Left lung (tissue), 4 donors: ENCODE measurements at regions not wholly inside any gene's neighbourhood (a gene's known extent, or its start where the extent isn't known, plus 50 kb on each side); places are given as distances from the start of the nearest gene placed in this dataset.

Experiments used
- ATAC-seq: fragments of 200-7000 bp; cut with Tn5 transposase; one replicate; pipeline ENCODE4 v1.9.1; 2020; ENCODE audit warnings: moderate library complexity
- DNase-seq, 4 donors: peaks; one replicate each; pipeline ENCODE4 v3.0.0-alpha.2; 2013 to 2020
- H3K27ac ChIP-seq, 2 donors: fragments of 200-600 bp; sonication (generic) in 1 of 2; one replicate each; pipeline versions ENCODE4 v1.5.0 to v1.8.0; 2020 to 2021
- H3K27me3 ChIP-seq, 2 donors: fragments of 200-600 bp; sonication (generic) in 1 of 2; one replicate each; pipeline versions ENCODE4 v1.5.0 to v1.8.0; 2020 to 2021
- H3K36me3 ChIP-seq, 2 donors: fragments of 200-600 bp; sonication (generic) in 1 of 2; one replicate each; pipeline versions ENCODE4 v1.5.0 to v1.8.0; 2020 to 2021
- H3K4me1 ChIP-seq, 2 donors: fragments of 200-600 bp; one replicate each; pipeline ENCODE4 v1.8.0; 2021
- H3K4me3 ChIP-seq, 2 donors: fragments of 200-600 bp; sonication (generic) in 1 of 2; one replicate each; pipeline versions ENCODE4 v1.5.0 to v1.8.0; 2020 to 2021; ENCODE audit warnings: mild to moderate bottlenecking in 1 of 2
- H3K9me3 ChIP-seq, 2 donors: fragments of 200-600 bp; sonication (generic) in 1 of 2; one replicate each; pipeline versions ENCODE4 v1.5.0 to v1.8.0; 2020 to 2021
- CTCF ChIP-seq, 2 donors: fragments of 200-600 bp; sonication (generic) in 1 of 2; IDR thresholded peaks; one replicate each; pipeline versions ENCODE4 v1.5.0 to v1.8.0; 2021; ENCODE audit warnings: antibody characterized with exemption in 2 of 2
- intact Hi-C, 2 donors: fragments of 100-400 bp; cut with DNase I; formaldehyde crosslinking; loops; one replicate each; pipeline versions ENCODE4 v1.11.2 to v1.14.2; 2022
- donor health status: DM: no; HTN: yes; CAD: no.
- donor health status: DM: no; HTN: no; CAD: no.

GRCh38 chr3:66889750-66890494, 108.2 kb upstream of the KBTBD8 start:
- no peak overlapping the region for H3K27ac ChIP-seq
- no peaks in the 10 kb centered on the region for H3K27me3 ChIP-seq
- no peaks in the 10 kb centered on the region for H3K4me1 ChIP-seq
- ATAC-seq (no peak), DNase-seq (no peak)
- H3K9me3 ChIP-seq: peaks cover 0 to 2% of the 10 kb centered on the region in 2 donors
- H3K4me3 ChIP-seq: no peak overlapping the region
- intact Hi-C loops: no loop called here
- H3K36me3 ChIP-seq: no peaks in the 10 kb centered on the region
- no peak for TF ChIP-seq CTCF (IDR thresholded peaks at IDR 0.05)

DNA sequence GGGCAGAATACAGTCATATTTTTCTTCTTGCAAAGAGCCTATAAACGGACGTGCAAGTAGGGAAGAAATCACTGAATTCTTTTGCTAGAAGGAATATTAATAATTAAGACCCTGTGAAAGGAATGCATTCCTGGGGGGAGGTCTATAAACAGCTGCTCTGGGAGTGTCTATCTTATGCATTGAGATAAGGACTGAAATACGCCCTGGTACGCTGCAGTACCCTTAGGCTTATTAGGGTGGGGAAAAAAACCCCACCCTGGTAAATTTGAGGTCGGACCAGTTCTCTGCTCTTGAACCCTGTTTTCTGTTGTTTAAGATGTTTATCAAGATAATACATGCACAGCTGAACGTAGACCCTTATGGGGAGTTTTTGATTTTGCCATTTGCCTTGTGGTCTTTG, 100.0 kb upstream of the KBTBD8 start:
- Histone ChIP-seq H3K27me3 (no peaks in the 10 kb centered on the region), H3K4me1 (no peaks in the 10 kb centered on the region), H3K27ac (no peak overlapping the region), H3K36me3 (no peaks in the 10 kb centered on the region), H3K9me3 (peaks cover 0 to 57% of the 10 kb centered on the region in 2 donors), H3K4me3 (no peak overlapping the region)
- no peak for TF ChIP-seq CTCF (IDR thresholded peaks at IDR 0.05)
- intact Hi-C loops: no loop called here
- no peak for ATAC-seq
- no peak for DNase-seq

DNA sequence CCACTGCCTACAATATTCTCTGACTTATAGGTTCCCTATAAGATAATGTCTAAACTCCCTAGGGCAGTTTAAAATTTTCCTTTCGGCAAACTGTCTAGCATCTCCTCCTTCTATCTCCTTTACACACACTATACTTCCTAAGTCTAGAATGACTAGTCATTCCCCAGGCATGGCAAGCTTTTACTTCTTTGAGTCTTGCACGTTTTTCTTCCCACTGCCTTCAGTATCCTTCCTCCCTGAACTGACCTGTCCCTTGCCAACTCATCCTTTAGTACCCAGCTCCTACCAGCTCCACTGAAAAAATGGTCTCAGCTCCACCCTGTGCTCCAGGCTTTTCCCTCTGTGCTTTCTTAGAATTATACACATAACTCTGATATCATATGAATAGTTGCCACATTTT, 93.8 kb upstream of the KBTBD8 start:
- TF ChIP-seq CTCF (IDR thresholded peaks at IDR 0.05): no peak
- H3K36me3 ChIP-seq: no peaks in the 10 kb centered on the region

DNA sequence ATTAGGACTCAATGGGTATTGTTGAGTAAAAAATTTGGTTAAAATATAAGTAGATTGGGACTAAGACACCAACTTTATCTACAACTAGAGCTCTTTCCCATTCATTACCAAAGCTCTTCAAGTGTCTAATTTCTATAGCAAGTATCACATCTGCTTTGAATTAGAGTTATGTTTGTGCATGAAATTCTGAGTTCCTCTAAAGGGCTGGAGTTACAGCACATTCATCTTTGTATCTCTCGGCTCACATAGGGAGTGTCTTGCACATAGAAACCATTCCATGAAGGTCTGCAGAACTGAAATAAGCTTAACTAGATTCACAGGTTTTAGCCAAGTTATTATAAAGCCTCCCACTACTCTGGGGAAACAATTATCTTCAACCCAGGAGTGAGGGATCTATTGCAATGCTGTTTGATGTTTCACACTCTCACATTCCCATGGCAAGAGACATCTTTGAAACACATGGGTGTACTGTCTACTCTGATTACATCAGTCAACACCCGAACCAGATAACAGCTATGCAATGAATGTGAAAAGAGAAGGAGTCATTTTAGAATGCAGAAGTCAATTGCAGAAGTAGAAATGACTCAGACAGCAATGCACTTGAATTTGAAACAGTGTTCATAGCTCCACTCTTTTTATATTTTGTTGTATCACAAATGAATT, 93.1 kb upstream of the KBTBD8 start:
- H3K9me3 ChIP-seq: peaks cover 0 to 18% of the 10 kb centered on the region in 2 donors
- no peak overlapping the region for H3K4me3 ChIP-seq
- ATAC-seq: no peak
- no peak for DNase-seq
- no peak for TF ChIP-seq CTCF (IDR thresholded peaks at IDR 0.05)
- peaks cover 0 to 8% of the 10 kb centered on the region in 2 donors for H3K27me3 ChIP-seq
- no peak overlapping the region for H3K27ac ChIP-seq
- intact Hi-C loops: no loop called here
- no peaks in the 10 kb centered on the region for H3K4me1 ChIP-seq
- no peaks in the 10 kb centered on the region for H3K36me3 ChIP-seq

More for the DNA sequence above, 93.8 kb upstream of the KBTBD8 start:
- Histone ChIP-seq H3K27ac (no peak overlapping the region), H3K27me3 (peaks cover 0 to 8% of the 10 kb centered on the region in 2 donors), H3K4me1 (no peaks in the 10 kb centered on the region), H3K4me3 (no peak overlapping the region), H3K9me3 (peaks cover 0 to 24% of the 10 kb centered on the region in 2 donors)
- DNase-seq (no peak), ATAC-seq (no peak)
- intact Hi-C loops: no loop called here

GRCh38 chr3:66907136-66907535, 91.0 kb upstream of the KBTBD8 start:
- no peak for TF ChIP-seq CTCF (IDR thresholded peaks at IDR 0.05)
- intact Hi-C loops: no loop called here
- DNase-seq (no peak), ATAC-seq (no peak)
- Histone ChIP-seq H3K27ac (no peak overlapping the region), H3K4me3 (no peak overlapping the region), H3K9me3 (peaks cover 0 to 4% of the 10 kb centered on the region in 2 donors), H3K36me3 (no peaks in the 10 kb centered on the region), H3K27me3 (peaks cover 0 to 8% of the 10 kb centered on the region in 2 donors), H3K4me1 (no peaks in the 10 kb centered on the region)
